GM21723 (cell line): ENCODE measurements at regions not wholly inside any gene's neighbourhood (a gene's known extent, or its start where the extent isn't known, plus 50 kb on each side); places are given as distances from the start of the nearest gene placed in this dataset.

Source experiments
- ATAC-seq: cut with Tn5 transposase; IDR thresholded peaks from one replicate; pipeline ENCODE4 v1.9.1; 2021; ENCODE audit warnings: mild to moderate bottlenecking, moderate library complexity; ENCODE audit not compliant: unreplicated experiment

- ATAC-seq, result no peak
Observed at GRCh38 chr5:152337484-152337883, 67.6 kb downstream of the NMUR2 start.

DNA sequence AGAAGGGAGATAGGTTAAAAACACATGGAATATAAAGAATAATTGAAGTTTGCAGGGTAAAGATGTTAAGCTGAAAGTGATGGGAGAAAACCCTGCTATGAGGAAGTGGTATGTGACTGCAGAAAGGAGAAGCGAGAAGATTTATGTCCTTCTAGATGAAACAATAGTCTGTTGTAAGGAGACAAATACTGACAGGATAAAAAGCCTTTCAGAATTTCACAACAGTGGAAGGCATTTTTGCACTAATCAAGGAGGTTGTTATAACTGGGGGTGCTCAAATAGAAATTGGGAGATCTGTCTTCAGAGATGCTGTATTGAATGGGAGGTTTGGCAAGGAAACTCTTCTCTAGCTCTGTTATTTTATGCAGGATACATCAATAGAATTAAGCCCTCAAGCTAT, 69.6 kb downstream of the NMUR2 start:
- ATAC-seq, result no peak

DNA sequence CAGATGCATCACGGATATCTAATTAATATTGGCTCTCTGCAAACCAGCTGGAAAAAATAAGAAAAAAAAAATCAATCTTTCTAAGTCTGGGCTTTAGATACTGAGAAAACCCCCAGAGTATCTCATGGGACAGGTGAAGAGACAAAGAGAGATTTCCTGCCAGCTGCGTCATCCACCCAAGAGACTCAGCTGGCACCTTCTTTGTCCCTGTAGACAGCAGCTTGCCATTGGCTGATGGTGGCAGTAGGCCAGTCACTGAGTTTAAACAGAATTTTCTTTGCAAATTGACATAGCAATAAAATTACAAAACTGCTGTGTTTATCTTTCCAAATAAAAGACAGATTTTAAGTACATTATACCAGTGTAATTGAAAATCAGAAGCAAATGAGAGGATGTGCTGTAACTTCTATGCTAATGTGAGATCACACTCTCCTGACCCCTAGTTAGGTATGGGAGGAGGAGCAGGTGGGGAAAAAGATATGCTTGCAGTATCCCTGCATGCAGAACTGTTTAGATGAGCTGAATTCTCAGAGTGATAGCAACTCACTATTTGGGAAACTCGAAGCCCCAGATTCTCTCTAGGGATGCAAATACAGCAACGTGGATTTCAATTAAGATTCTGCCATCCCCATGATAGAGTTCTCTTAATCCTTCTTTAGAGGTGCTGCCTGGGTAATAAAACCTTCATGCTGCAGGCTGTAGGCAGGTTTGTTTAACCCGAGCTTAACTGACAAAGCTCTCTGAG, 72.2 kb downstream of the NMUR2 start:
- ATAC-seq, result no peak

DNA sequence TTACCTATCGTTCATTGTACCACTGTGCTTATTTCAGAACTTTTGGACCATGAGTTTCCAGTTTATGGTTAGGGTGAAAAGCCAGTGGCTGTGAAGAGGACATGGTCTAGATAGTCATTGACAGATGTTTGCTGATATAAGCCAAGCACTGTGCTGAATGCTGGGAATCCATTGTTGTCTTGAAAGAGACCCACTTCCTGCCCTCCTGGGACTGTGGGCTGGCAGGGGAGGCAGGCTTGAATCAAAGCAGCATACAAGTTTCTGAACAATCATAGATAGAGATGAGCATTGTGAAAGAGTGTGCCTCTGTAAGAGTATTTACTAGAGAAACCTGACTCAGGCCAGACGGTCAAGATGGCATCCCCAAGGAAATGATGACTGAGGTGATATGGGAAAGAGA, 73.4 kb downstream of the NMUR2 start:
- no peak for ATAC-seq

DNA sequence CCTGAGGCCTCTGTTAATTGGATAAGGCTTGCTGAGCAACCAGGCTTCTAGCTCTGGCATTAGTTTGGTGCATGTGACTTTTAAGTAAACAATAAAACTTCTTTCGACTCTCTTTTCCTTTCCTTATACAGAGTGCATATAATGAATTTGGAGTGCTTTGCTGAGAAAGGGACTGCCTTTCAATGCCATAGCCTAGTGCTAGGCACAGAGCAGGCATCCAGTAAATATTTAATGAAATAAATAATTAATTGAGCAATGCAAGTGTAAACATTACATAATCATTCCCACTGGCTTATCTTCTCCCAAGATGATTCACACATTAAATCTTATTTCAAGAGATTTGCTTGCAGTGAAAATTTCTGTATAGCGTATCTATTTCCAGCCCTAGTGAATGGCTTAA, 74.1 kb downstream of the NMUR2 start:
- ATAC-seq, result no peak

DNA sequence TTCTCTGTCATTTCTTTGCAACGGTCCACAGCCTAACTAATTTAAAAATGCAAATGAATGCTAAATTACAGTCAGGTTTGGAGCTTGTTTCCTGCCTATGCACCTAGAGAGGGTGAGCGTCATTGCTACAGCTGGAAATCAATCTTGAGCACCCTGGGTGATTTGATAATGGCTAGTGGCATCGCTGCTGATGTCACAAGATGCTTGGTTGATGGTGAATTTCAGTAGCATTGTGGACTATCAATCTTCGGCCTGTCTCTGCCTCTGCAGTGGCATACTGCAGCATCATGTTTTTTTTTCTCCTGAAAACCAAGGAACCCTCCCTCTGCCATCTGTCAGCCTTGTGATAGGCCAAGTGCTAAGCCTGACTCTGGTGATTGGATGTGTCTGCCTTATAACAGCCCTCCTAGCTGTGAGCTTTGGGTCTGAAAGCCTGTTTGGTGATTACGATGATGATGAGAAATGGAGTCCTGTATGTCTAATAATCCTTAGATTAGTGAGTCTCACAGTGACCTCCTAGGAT, 75.3 kb downstream of the NMUR2 start:
- ATAC-seq, result no peak

DNA sequence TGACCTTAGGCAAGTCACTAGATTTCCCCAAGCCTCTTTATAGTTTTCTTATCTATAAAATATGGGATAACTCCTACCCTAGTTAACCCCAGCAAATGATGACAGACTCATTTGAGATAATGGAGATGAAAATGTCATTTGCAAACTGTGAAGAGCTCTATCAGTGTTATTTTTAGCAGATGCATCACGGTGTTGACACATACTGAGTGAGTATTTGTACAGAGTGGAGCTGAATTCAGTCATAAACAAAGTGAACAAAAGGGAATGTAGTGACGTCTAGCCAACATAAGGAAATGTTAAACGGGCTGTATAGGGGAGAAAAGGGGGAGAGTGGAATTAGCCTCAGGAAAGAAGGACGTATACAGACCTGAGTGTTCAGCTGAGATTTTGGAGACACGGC, 75.9 kb downstream of the NMUR2 start:
- no peak for ATAC-seq

DNA sequence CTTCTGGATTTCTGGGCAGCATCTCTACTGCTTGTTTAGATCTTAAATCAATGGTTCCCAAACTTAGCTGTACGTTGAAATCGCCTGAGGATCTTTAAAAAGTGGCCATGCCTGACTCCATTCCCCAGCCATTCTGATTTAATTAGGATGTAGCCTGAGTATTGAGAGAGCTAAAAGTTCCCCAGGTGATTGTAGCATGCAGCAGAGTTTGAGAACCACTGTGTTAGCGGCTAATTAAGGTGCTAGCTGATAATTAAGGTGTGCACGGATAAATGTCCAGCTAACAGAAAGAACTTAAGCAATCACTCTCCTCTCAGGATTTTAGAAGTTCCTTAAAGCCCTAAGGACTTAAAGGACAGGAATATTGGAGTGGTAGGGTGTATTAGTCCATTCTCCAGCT, 89.1 kb downstream of the NMUR2 start:
- ATAC-seq, result no peak

DNA sequence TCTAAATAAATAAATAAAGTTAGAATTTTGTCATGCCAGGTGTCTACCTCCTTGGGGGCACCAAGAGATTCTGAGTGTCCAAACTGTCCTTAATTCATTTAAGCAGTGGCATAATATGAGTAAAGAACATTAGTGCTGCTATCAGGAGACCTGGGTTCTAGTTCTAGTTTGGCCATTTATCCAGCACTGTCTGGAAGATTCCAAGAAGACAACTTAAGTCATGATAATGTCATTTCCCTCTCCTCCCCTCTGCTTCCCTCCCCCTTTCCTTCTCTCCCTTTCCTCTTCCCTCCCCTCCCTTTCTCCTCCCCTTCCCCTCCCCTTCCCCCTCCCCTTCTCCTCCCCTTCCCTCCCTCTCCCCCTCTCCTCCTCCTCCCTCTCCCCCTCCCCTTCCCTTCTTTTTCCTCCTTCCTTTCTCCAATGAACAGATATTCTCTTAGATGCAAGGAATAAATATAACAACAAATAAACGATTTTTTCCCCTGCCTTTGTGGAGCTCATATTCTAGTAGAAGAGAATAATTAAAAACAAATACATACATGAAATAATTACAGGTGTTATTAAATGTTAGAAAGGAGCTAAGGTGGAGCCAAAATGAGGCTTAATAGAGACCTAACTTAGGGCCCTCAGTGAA, 90.8 kb downstream of the NMUR2 start:
- ATAC-seq, result no peak

DNA sequence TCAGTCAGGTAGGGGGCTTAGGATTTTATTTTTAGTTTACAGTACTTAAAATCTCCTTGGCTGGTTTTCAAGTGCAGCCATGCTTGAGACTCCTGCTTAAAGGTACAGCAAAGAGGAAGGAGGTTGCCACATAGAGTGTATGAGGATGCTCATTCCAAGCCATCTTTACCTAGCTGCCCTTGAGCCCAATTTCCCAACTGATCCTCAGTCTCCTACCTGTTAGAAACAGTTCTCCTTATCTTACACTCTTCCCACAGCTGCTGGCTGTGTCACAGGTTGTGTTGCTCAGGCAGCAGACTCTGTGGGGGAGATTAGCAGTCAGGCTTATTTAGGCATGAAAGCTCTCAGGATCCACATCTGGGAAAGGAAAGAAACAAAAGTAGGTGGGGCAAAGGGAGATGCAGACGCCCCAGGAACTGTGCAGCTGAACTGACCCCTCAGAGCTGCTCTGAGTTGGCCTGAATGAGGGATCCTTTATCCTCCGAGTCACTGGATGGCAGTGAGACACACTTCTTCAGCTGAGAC, 95.1 kb downstream of the NMUR2 start:
- ATAC-seq, result no peak

- no peak for ATAC-seq
Observed at GRCh38 chr5:152306386-152306785, 98.7 kb downstream of the NMUR2 start.

- no peak for ATAC-seq
Observed at GRCh38 chr5:152305525-152305924, 99.6 kb downstream of the NMUR2 start.

GRCh38 chr5:152303841-152304240, 101.2 kb downstream of the NMUR2 start:
- ATAC-seq, result no peak

DNA sequence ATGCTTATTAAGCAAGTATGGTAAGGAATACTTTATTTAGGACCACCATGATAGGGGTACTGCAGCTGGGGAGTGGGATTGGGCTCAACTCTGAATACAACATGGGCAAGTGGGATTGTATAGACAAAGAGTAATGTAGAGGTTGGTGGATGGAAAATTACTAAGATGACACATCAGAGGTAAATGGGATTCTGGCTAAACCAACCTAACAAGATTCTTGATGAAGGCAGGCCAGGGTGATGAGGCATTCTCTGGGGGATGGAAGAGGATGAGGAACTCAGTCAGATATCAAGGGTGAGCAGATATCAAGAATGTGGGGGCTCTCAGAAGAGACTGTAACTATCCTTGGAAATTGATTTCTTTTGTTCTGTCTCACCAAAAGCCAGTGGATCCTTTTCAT, 107.2 kb downstream of the NMUR2 start:
- no peak for ATAC-seq

GRCh38 chr5:152293189-152293588, 111.9 kb downstream of the NMUR2 start:
- no peak for ATAC-seq

DNA sequence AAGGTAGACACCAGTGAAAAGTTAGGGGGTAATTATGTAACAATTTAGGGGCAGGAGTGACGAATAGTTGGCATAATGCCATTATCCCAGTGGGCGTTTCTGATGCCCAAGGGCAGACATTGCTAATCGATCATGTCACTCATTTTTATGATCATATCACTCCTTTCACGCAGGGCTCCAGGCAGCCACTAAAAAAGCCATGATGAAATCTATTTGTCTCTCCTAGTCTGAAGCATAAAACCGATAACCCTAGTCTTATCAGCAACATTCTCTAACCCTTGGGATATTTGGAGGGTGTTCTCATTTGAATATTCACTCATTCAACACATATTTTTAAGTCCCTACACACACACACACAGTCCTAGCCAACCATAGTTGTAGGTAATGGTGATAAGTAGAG, 114.9 kb downstream of the NMUR2 start:
- no peak for ATAC-seq

GRCh38 chr5:152288917-152289595, 116.0 kb downstream of the NMUR2 start:
- no peak for ATAC-seq

- ATAC-seq, result no peak
Observed at GRCh38 chr5:152288499-152288898, 116.6 kb downstream of the NMUR2 start.

- ATAC-seq, result no peak
Observed at GRCh38 chr5:152285764-152286163, 119.3 kb downstream of the NMUR2 start.

DNA sequence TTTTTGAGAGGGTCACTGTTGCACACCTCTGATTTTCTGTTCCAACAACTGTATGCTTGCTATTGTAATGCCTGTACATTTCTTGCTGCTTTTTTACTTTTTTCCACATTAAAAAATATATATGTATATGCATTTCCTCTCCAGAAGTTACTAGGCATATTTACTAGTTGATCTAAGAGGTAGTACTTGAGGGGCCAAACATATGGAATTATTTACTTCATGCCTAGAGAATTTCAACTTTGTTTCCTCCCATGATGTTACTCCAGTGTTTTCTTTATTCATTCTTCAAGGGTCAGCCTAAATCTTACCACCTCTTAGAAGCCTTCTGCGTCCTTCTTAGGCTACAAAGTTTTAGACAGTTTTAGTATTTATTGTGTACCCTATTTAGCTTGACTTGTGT, 122.7 kb downstream of the NMUR2 start:
- ATAC-seq, result no peak

DNA sequence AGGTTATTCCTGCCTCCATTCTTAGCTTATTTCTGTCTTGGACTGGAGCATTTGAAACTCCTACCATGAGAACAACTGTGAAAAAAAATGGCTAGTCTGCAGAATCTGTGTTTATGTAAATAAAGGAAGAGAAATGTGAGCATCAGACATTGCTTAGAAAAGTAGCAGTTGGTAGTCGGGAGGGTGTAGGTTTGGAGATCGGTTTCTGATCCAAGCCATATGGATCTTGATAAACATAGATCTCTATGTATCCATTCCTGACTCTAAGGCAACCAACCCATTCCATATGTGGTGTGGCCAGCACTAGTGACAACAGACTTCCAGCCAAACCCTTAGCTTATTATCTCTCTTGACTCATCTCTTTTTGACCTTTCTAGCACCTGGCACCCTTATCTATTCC, 127.1 kb downstream of the NMUR2 start:
- no peak for ATAC-seq

DNA sequence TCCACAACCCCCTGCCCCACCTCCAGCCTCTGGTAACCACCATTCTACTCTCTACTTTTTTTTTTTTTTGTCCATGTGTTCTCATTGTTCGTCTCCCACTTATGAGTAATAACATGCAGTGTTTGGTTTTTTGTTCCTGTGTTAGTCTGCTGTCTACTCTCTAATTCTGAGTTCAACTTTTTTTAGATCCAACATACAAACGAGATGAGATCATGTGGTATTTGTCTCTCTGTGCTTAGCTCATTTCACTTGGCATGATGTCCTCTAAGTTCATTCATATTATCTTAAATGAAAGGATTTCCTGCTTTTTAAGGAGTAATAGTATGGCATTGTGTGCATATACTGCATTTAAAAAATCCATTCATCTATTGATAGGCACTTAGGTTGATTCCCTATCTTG, 130.9 kb downstream of the NMUR2 start:
- no peak for ATAC-seq
